HG02642 (cell line): ENCODE measurements at regions not wholly inside any gene's neighbourhood (a gene's known extent, or its start where the extent isn't known, plus 50 kb on each side); places are given as distances from the start of the nearest gene placed in this dataset.
"Not testable (repeated sequence)": the region's sequence is repeated elsewhere in the genome, so short reads cannot be mapped to it uniquely, and the experiment has no call there.

ENCODE experiments used
- ATAC-seq: cut with Tn5 transposase; IDR thresholded peaks from one replicate; pipeline ENCODE4 v1.9.1; 2021; ENCODE audit warnings: mild to moderate bottlenecking; ENCODE audit not compliant: unreplicated experiment, poor library complexity

DNA sequence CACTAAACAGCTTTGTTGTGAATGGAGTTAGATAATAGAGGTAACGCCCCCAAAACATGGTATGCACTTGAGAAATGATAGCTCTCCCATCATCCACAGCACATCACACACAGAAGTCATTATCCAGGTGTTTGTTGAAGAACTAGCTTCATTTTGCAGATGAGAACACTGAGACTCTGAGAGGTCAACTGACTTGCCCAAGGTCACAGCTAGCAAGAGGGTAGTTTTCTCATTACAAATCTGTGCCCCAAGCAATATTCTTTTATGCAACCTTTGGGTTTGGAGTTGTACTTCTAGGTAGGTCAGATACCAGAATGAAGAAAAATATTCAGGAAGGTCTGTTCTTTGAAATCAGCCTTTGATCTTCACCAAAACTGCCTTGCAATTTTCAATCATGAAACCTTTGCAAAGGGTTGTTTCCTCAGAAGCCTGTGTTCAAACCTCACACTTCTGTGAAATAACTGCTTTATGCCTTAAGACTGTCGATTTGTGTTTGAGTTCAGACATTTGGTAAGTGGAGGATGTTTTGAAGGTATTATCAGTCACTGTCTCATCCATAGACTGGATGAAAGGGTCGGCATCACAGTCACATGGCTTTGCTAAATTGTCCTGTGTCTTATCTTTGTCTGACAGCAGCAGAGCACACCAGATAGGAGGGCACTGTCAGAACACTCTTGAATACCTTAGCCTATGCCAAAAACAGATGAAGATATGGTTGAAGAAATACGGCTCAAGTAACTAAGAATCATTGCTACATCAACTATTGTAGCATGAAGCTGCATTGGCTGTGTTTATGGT lies 233.2 kb upstream of the BTG1 start:
- ATAC-seq: no peak

DNA sequence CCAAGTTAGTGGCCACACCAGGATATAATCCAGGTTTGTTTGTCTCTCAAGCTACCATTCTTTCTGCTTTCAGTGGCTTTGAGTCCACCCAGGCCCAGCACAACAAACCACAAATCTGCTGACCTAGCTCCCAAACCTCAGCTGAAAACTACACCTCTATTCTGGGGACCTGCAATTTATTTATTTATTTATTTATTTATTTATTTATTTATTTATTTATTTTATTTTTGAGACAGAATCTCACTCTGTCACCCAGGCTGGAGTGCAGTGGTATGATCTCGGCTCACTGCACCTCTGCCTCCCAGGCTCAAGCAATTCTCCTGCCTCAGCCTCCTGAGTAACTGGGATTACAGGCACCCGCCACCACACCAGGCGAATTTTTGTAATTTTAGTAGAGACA lies 229.9 kb upstream of the BTG1 start:
- not testable (repeated sequence) for ATAC-seq

- ATAC-seq: no peak
These were observed 225.2 kb upstream of the BTG1 start for GRCh38 chr12:92370828-92371227.

DNA sequence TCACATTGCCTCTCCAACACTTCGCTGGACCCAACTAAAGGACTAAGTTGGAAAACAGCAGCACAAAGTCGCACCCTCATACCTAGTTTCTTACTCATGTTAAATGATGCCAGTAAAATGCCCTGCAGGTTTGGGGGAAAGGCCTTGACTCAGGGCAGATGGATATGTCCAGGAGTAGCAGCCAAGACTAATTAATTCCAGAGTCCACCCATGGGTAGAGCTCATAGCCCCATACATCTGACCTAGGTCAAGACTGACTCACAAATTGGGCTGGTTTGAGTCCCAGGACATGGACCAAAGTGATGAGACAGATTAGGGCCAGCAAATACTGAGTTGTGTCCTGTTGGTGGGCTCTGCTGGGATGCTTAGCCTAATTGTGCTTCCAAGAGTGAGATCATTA lies 224.0 kb upstream of the BTG1 start:
- ATAC-seq: no peak

- no peak for ATAC-seq
These were observed 223.4 kb upstream of the BTG1 start for GRCh38 chr12:92369056-92369455.

- no peak for ATAC-seq
These were observed 220.2 kb upstream of the BTG1 start for GRCh38 chr12:92365836-92366235.

DNA sequence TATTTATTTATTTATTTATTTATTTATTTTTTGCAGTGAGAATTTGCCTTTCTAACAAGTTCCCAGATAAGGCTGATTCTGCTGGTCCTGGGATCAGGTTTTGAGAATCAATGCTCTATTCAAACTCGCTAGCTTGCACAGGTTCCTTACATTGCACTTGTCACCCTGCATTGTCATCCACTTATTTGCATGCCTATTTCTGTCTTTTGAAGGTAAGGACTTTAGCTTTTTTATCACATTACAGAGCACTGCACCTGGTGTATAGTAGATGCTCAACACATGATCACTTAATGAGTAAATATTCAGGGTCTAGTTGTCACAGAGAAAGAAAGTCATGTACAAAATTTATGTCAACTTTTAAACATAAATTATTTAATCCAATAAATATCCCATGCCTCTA lies 219.7 kb upstream of the BTG1 start:
- no peak for ATAC-seq

- ATAC-seq: peak; percentile 71
These were observed 217.9 kb upstream of the BTG1 start for GRCh38 chr12:92363295-92364146.

DNA sequence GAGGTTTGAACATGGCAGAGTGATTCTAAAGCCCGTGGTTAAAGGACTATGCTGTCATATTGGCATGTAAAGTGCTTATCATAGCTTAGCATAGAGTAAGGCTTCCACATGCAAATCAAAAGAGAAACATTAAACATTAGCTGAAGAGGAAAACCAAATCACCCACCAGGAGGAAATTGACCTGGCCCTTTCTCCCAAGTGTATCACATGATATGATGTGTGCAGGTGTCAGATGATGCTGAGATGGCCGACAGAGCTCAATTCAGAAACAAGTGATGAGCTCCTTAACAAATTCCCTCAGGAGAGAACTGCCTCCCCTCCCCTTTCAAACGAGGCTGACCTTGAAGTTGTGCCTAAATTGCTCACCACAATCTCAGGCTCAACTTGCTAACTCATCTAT lies 217.1 kb upstream of the BTG1 start:
- ATAC-seq: peak; percentile 48

DNA sequence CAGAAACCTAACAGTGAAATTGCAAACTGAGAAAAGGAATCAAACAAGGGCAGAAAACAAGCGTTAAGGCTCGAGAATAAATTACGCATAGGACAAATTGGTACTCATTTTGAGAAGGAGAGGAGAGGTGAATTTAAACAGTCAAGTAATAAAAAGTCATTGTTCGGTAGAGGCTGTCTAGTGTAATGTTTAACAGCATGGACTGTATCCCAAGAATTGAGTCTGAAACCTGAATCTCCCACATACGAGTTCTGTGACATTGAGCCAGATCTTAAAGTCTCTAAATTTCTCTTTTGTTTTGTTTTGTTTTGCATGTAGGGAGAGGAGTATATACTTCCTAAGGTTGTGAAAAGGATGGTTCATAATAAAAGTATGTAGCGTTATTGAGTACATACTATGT lies 216.5 kb upstream of the BTG1 start:
- no peak for ATAC-seq

GRCh38 chr12:92360543-92360942 lies 214.9 kb upstream of the BTG1 start:
- no peak for ATAC-seq

DNA sequence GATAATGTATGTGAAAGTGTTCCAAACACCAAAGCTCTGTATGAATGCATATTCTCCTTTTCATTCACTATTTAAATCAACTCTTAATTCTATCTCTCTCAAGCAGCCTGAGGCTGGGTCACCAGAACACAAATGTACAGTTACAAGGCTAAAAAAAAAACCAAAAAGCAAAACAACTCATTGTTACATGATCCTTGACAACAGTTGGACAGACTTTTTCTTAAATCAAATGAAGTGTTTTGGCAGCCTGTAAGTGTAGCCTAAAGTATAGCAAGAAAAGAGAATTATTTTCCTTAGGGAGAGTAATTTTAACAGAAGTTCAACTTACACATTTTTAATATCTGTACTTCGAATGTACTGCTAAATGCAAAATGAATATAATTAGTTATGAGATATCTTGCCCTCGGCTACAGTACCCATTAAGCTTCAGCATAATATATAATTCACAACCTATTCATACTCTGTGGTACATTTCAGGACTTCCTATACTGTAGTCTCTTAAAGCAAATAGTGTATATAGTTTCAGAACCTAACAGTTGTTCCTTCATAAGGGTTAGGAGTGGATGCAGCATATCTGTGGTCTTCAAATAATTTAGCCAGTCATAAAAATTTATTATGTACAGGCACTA lies 214.0 kb upstream of the BTG1 start:
- ATAC-seq: no peak

DNA sequence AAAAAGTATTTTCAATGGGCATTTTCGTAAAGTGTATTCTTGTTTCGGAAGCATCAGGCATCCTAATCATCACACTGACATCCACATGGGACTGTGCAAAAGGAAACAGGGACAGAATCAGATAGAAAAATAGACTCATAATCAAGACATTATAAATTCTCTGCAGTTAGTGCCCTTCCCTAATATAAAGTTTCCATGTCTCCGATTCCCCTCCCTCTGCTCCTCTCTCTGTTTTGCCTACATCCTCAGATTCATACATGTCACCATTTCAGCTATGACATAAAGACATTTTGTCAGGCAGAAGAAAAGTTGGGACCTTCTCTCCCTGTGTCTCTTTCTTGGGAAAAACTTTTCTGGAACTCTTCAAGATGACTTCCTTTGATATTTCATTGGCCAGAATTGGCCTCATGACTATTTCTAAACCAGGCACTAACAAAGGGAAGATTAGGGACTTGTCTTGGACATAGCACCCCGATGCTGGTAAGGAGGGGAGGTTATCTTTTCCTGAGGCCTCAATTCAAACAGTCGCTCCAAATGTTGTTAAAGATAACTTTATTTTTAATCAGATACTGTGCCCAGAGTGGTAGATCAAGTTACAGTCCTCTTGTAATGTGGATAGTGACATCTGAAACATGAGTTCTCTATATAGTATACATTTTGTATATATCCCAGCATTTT lies 212.1 kb upstream of the BTG1 start:
- ATAC-seq: no peak

- no peak for ATAC-seq
These were observed 210.8 kb upstream of the BTG1 start for GRCh38 chr12:92356425-92356824.

DNA sequence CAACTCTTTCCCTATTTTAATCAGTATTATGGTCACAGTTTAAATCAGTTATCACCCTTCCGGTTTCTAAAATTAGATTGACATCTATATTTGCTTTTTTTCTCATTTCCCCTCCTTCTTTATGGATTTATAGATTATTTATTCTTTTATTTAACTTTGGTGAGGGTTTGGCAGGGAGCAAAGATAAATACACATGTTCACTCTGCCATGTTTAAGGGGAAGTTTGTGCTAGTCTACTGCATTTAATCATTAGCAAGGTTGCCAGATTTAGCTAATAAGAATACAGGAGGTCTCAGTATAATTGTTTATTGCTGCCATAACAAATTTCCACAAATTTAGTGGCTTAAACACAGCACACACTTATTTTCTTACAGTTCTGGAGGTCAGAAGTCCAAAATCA lies 204.0 kb upstream of the BTG1 start:
- ATAC-seq: no peak

GRCh38 chr12:92342574-92342973 lies 196.9 kb upstream of the BTG1 start:
- no peak for ATAC-seq

GRCh38 chr12:92341065-92341668 lies 195.5 kb upstream of the BTG1 start:
- peak; percentile 86 for ATAC-seq

DNA sequence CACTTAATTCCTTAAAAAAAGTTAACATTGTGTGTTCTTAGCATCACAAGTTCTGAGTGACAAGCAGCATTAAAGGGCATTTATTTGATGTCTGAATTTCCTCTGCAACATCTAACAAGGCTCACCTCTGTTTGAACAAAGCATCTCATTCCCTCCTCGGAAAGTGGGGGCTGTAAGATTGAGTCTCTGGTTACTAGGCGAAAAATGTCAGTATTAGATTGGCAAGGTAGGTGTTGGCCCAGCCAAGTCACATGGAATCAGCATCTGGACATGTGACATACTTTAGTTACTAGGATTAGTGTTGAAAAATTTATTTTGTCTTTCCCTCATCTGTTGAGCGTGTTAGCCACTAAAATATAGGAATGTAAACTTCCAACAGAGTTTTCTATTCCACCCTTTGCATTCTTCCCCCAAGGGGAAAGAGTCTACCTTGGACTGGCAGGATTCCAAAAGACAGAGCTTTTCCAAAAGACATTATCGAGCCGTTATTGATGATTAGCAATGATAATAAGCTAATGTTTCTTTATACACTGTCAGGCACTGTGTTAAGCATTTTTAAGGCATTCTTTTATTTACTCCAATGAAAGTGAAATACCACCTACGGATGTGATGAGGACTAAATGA lies 194.9 kb upstream of the BTG1 start:
- ATAC-seq: peak; percentile 18

GRCh38 chr12:92340003-92340402 lies 194.4 kb upstream of the BTG1 start:
- no peak for ATAC-seq
